Activated T-cell treated with anti-CD3 and anti-CD28 coated beads, Interleukin-2, amount 50 U/mL, for 72 hours (primary cell): ENCODE measurements at regions not wholly inside any gene's neighbourhood (a gene's known extent, or its start where the extent isn't known, plus 50 kb on each side); places are given as distances from the start of the nearest gene placed in this dataset.
"Not testable (repeated sequence)": the region's sequence is repeated elsewhere in the genome, so short reads cannot be mapped to it uniquely, and the experiment has no call there.

ENCODE experiments used
- ATAC-seq, 2 donors: fragments of 150-1000 bp; cut with Tn5 transposase; replicated peaks in 1 of 2; 2 replicates each; pipeline ENCODE4 v1.10.0; 2021; ENCODE audit warnings: moderate library complexity in 2 of 2, mild to moderate bottlenecking in 1 of 2
- DNase-seq, 2 donors: peaks; one replicate each; pipeline ENCODE4 v3.0.0; 2021 to 2022; ENCODE audit warnings: mixed read lengths in 1 of 2
- H3K27ac Mint-ChIP-seq: one replicate; pipeline ENCODE4 v1.8.0; 2022; ENCODE audit warnings: mild to moderate bottlenecking, moderate library complexity, mixed read lengths
- H3K27me3 Mint-ChIP-seq: one replicate; pipeline ENCODE4 v1.8.0; 2022; ENCODE audit warnings: low read depth, mixed read lengths
- H3K36me3 Mint-ChIP-seq, 2 donors: one replicate each; pipeline ENCODE4 v1.8.0; 2022; ENCODE audit warnings: mixed read lengths in 2 of 2, mild to moderate bottlenecking in 1 of 2; ENCODE audit not compliant: insufficient read depth in 2 of 2
- H3K4me1 Mint-ChIP-seq: one replicate; pipeline ENCODE4 v1.8.0; 2022; ENCODE audit warnings: low read depth, mixed read lengths
- H3K4me3 Mint-ChIP-seq, 2 donors: one replicate each; pipeline ENCODE4 v1.8.0; 2022; ENCODE audit warnings: mild to moderate bottlenecking in 2 of 2, mixed read lengths in 2 of 2, moderate library complexity in 2 of 2
- H3K9me3 Mint-ChIP-seq, 2 donors: one replicate each; pipeline ENCODE4 v1.8.0; 2022; ENCODE audit warnings: mixed read lengths in 2 of 2

DNA sequence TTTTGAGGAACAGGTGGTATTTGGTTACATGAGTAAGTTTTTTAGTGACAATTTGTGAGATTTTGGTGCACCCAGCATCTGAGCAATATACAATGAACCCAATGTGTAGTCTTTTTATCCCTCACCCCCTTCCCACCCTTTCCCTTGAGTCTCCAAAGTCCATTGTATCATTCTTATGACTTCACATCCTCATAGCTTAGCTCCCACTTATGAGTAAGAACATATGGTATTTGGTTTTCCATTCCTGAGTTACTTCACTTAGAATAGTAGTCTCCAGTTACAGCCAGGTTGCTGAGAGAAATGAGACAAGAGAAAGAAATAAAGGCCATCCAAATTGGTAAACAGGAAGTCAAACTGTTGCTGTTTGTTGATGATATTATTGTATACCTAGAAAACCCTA, 87.5 kb downstream of the OTOR start:
- not testable (repeated sequence) for H3K9me3 Mint-ChIP-seq, H3K4me3 Mint-ChIP-seq, H3K4me1 Mint-ChIP-seq, H3K36me3 Mint-ChIP-seq, H3K27me3 Mint-ChIP-seq, ATAC-seq, DNase-seq, H3K27ac Mint-ChIP-seq

DNA sequence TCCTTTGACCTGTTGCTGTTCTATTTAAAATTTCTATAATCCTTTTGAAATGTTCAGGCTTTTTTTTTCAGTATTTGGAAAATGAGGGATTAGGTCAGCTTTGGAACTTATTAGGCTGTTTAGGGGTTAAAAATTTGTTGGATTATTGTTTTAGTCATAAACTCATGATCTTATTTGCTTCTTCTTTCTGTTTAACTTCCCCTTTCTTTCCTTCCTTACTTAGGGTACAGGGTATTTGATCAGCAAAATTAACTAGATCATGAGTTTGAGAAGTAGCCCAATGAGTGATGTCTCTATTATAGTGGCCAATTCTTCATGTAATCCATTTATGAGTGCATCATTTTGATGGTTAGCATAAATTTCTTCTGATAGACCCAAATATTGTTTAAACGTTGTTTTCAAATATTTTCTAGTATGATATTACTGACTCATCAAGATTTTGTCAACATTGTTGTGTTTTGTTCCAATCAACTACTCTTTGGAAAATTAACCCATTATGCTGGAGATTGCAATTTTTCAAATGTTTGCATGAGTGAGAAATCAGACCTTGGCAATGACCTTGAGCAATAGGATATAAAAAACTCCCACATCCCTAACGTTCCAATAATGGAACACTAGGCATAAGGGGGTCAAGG, 94.4 kb downstream of the OTOR start:
- Mint-ChIP-seq H3K9me3 (no peaks in the 10 kb centered on the region), H3K27ac (no peak overlapping the region), H3K36me3 (no peaks in the 10 kb centered on the region), H3K27me3 (no peaks in the 10 kb centered on the region), H3K4me1 (no peaks in the 10 kb centered on the region), H3K4me3 (no peak overlapping the region)
- ATAC-seq = no peak
- DNase-seq = no peak

DNA sequence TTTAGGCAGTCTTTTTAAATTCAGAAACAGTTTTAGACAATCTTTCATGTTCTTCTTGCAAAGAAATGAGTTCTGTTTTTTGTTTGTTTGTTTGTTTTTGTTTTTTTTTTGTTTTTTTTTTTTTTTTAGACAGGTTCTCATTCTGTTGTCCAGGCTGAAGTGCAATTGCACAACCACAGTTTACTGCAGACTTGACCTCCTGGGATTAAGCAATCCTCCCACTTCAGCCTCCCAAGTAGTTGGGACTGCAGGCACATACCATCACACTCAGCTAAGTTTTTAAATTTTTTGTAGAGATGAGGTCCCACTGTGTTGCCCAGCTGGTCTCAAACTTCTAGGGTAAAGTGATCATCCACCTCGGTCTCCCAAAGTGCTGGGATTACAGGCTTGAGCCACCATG, 96.2 kb downstream of the OTOR start:
- Mint-ChIP-seq H3K36me3 (no peaks in the 10 kb centered on the region), H3K27ac (no peak overlapping the region), H3K27me3 (no peaks in the 10 kb centered on the region)

DNA sequence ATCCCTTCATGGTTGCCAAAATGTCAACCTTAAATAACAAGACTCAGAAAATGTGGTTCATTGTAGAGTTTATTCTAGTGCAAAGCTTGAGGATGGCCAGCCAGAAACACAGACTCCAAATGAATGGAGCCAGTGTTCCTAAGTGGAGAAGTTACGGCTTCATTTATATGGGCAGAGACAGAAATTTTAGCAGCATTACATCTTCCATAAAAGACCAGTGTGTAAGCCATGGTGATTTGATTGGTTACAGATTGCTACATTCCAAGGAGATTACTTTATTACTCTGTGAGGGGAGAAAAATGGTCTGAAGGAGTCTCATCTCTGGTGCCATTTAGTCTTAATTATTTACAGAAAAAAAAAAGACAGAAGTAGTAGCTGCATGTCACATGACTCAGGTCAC, 97.8 kb downstream of the OTOR start:
- Mint-ChIP-seq H3K4me3 (no peak overlapping the region), H3K4me1 (no peaks in the 10 kb centered on the region), H3K9me3 (peaks cover 0 to 1% of the 10 kb centered on the region in 2 donors), H3K27me3 (no peaks in the 10 kb centered on the region), H3K27ac (no peak overlapping the region), H3K36me3 (no peaks in the 10 kb centered on the region)
- DNase-seq = no peak
- no peak for ATAC-seq

More for the DNA sequence above, 96.2 kb downstream of the OTOR start:
- Mint-ChIP-seq H3K9me3 (no peaks in the 10 kb centered on the region), H3K4me1 (no peaks in the 10 kb centered on the region), H3K4me3 (no peak overlapping the region)
- DNase-seq (no peak), ATAC-seq (no peak)

DNA sequence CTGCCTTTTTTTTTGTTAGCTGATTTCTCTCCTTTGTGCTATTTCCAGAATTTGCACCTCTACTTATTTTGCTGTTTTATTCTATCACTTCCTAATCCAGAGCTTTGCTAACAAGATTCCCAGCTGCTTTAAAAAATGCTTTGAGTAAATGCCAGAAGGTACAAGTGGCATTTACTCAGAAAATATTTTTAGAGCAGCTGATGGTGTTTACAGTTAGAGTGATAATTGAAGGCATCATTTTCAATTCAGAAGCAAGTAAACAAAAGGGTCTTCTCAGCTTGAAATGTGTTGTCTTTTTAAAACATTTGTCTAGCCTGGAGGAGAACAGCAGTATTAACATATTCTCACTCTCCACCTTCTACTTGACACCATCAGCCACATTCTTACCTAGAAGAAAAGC, 99.9 kb downstream of the OTOR start:
- ATAC-seq (no peak), DNase-seq (no peak)
- Mint-ChIP-seq H3K36me3 (no peaks in the 10 kb centered on the region), H3K27me3 (no peaks in the 10 kb centered on the region), H3K9me3 (peaks cover 0 to 7% of the 10 kb centered on the region in 2 donors), H3K4me1 (no peaks in the 10 kb centered on the region), H3K27ac (no peak overlapping the region), H3K4me3 (no peak overlapping the region)

DNA sequence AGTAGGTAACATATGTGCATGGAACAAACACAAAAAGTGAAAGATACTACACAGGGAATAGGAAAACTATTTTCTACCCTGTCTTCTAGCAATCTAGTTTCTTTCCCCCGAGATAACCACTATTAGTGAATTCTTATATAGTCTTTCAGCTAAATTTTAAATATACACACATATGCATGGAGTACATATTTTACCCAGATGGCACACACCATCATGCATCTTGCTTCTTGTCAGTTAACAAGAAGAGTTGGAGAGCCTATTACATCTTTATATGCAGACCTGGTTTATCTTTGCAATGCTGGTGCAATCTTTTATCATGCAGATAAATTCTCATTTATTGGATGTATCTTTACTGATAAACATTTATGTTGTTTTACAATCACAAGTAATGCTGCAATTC, 100.4 kb downstream of the OTOR start:
- H3K27ac Mint-ChIP-seq = no peak overlapping the region
- no peaks in the 10 kb centered on the region for H3K36me3 Mint-ChIP-seq
- H3K27me3 Mint-ChIP-seq = no peaks in the 10 kb centered on the region
- H3K4me3 Mint-ChIP-seq = no peak overlapping the region
- H3K9me3 Mint-ChIP-seq = peaks cover 0 to 7% of the 10 kb centered on the region in 2 donors
- no peaks in the 10 kb centered on the region for H3K4me1 Mint-ChIP-seq
- DNase-seq (no peak), ATAC-seq (no peak)

DNA sequence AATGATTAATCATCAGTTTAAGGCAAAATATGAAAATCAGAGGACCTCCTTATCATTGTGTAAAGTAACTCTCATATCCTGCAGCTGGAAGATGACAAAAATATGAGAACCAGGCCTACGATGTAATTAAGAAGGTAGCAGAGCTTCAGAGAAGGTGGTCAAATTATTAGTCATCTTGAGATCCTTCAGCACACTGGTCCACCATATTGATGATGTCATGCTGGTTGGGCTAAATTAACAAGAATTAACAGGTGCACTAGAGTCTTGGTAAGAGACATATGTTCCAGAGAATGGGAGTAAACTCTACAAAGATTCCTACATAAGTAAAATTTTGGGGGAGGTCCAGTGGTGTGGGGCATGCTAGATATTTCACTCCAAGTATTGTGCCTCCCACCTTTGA, 112.8 kb downstream of the OTOR start:
- ATAC-seq (no peak), DNase-seq (no peak)
- H3K36me3 Mint-ChIP-seq = no peaks in the 10 kb centered on the region
- peaks cover 6% of the 10 kb centered on the region for H3K27me3 Mint-ChIP-seq
- H3K4me1 Mint-ChIP-seq = no peaks in the 10 kb centered on the region
- peaks cover 5 to 10% of the 10 kb centered on the region in 2 donors for H3K9me3 Mint-ChIP-seq
- H3K4me3 Mint-ChIP-seq = no peak overlapping the region
- no peak overlapping the region for H3K27ac Mint-ChIP-seq

DNA sequence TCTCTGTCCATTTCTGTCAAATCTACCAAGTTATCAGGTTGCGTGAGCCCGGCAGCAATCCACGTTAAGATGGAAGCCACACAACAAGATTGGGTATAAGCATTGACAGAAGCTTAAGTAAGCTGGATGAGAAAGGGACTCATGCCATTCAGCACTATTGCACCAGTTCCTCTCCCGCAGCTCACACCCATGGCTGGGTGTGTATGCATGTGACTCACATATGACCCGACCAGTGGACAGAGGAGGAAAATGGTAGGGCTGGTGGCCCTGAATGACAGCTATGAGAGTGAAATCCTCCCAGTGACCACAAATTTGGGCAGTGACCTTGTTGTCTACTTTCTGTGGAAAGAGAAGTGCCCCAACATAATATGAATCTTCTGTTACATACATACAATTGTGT, 113.5 kb downstream of the OTOR start:
- peaks cover 5 to 10% of the 10 kb centered on the region in 2 donors for H3K9me3 Mint-ChIP-seq
- H3K4me1 Mint-ChIP-seq = no peaks in the 10 kb centered on the region
- H3K27me3 Mint-ChIP-seq = peaks cover 6% of the 10 kb centered on the region
- H3K4me3 Mint-ChIP-seq = no peak overlapping the region
- no peak overlapping the region for H3K27ac Mint-ChIP-seq
- ATAC-seq (no peak), DNase-seq (no peak)
- no peaks in the 10 kb centered on the region for H3K36me3 Mint-ChIP-seq

DNA sequence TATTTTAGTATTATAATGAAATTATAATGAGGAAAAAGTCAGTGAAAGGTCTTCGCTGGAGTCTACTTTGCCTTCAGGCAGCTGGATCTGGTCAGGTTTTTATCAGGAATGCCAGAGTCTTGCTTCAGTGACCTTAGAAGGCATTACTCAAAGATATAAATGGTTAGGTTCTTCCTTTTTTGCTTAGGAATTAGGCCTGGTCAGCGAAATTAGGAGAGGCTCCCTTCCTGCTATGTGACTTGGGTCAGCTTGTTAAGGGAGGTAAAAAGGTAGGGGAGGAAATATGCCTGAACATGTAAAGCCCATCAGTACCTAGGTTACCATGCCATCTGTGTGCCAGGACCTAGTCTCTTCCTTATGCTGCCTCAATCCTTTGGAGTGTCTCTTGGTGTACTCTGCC, 115.1 kb downstream of the OTOR start:
- ATAC-seq = no peak
- Mint-ChIP-seq H3K4me3 (no peak overlapping the region), H3K36me3 (no peaks in the 10 kb centered on the region), H3K4me1 (no peaks in the 10 kb centered on the region), H3K9me3 (peaks cover 0 to 6% of the 10 kb centered on the region in 2 donors), H3K27me3 (no peaks in the 10 kb centered on the region), H3K27ac (no peak overlapping the region)
- no peak for DNase-seq

DNA sequence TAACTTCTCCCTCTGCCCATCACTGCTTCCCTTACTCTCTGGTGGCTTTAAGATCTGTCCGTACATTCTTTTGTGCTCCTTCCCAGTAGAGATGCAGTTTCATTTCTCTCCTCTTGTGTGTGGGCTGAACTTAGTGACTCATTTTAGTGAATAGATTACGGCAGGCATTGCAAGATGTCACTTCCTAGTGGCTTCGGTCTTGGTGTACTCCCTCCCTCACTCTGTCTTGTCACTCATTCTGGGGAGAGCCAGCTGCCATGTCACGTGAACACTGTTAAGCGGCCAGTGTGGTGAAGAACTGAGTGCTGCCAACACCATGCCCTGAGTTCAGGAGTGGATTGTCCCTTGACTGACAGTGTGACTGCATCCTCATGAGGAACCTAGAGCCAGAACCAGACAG, 115.9 kb downstream of the OTOR start:
- H3K4me1 Mint-ChIP-seq = no peaks in the 10 kb centered on the region
- DNase-seq (no peak), ATAC-seq (no peak)
- H3K4me3 Mint-ChIP-seq = no peak overlapping the region
- no peak overlapping the region for H3K27ac Mint-ChIP-seq
- H3K36me3 Mint-ChIP-seq = no peaks in the 10 kb centered on the region
- H3K9me3 Mint-ChIP-seq = peaks cover 0 to 6% of the 10 kb centered on the region in 2 donors
- no peaks in the 10 kb centered on the region for H3K27me3 Mint-ChIP-seq

DNA sequence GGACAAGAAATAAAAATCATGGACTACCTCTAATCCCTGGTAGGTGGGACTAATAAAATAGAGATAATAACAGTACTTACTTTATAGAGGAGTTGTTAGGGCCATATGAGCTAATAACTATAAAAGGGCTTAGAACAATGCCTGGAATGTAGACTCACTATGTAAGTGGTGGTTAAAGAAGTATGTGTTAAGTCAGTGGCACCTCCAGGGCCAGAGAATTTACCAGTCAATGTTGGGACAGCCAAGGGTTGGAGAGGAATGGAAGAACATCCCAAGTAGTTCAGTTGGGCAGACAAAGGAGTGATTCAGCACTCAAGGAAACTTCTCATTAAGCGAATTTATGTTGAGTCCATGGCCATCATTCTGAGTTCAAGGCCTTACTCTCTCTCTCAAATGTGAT, 116.8 kb downstream of the OTOR start:
- Mint-ChIP-seq H3K27me3 (no peaks in the 10 kb centered on the region), H3K4me1 (no peaks in the 10 kb centered on the region), H3K27ac (no peak overlapping the region), H3K36me3 (no peaks in the 10 kb centered on the region), H3K9me3 (peaks cover 0 to 9% of the 10 kb centered on the region in 2 donors), H3K4me3 (no peak overlapping the region)
- DNase-seq (no peak), ATAC-seq (no peak)

DNA sequence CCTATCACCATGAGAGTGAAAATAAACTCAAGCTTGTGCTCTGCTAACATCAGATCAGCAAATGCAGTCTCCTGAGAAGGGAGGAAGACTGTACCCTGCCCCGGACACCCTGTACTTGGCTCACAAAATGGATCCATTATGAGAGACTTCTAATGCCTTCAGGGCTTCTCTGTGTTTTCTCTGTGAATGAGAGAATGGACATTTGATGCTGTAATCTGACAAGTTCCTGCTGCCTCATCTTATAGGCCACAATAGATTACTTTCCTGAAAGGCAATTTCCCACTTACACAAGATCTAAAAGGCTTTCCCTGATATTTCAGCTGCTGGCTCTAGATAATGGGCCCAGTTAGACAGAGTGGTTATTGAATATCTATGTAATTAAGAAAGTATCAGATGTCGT, 117.2 kb downstream of the OTOR start:
- Mint-ChIP-seq H3K27ac (no peak overlapping the region), H3K4me3 (no peak overlapping the region), H3K36me3 (no peaks in the 10 kb centered on the region), H3K4me1 (no peaks in the 10 kb centered on the region), H3K27me3 (no peaks in the 10 kb centered on the region), H3K9me3 (peaks cover 0 to 9% of the 10 kb centered on the region in 2 donors)
- no peak for ATAC-seq
- no peak for DNase-seq

DNA sequence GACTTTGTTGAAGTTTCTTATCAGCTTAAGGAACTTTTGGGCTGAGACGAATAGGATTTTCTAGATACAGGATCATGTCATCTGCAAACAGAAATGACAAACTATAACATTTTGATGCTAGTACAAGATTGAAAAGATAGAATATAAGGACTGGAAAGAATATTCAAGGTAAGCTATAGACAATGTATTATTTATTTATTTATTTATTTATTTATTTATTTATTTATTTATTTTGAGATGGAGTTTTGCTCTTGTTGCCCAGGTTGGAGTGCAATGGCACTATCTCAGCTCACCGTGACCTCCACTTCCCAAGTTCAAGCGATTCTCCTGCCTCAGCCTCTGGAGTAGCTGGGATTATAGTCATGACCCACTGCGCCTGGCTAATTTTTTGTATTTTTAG, 125.0 kb downstream of the OTOR start:
- not testable (repeated sequence) for H3K27ac Mint-ChIP-seq, H3K9me3 Mint-ChIP-seq, H3K4me3 Mint-ChIP-seq, H3K4me1 Mint-ChIP-seq, H3K36me3 Mint-ChIP-seq, ATAC-seq, H3K27me3 Mint-ChIP-seq, DNase-seq

DNA sequence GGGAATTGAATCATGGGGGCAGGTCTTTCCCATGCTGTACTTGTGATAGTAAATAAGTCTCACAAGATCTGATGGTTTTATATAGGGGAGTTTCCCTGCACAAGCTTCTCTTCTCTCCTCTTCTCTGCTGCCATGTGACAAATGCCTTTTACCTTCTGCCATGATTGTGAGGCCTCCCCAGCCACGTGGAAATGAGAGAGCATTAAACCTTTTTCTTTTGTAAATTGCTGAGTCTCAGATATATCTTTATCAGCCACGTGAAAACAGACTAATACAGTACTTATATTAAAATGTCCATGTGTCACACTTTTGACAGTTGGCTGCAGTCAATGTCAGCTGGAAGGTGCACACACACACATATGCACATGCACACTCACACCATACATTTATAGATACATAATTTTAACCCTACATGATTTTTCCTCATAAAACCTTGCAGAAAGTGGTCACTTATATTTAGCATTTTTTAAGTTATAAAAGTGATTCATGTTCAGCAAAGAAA, 128.9 kb downstream of the OTOR start:
- H3K4me3 Mint-ChIP-seq = no peak overlapping the region
- peaks cover 4% of the 10 kb centered on the region in 2 donors for H3K9me3 Mint-ChIP-seq
- no peaks in the 10 kb centered on the region for H3K4me1 Mint-ChIP-seq
- no peaks in the 10 kb centered on the region for H3K36me3 Mint-ChIP-seq
- no peak for DNase-seq
- H3K27ac Mint-ChIP-seq = no peak overlapping the region
- no peak for ATAC-seq
- H3K27me3 Mint-ChIP-seq = no peaks in the 10 kb centered on the region
